HG02798 (cell line): ENCODE measurements at regions not wholly inside any gene's neighbourhood (a gene's known extent, or its start where the extent isn't known, plus 50 kb on each side); places are given as distances from the start of the nearest gene placed in this dataset.

Experiments
- ATAC-seq: cut with Tn5 transposase; IDR thresholded peaks from one replicate; pipeline ENCODE4 v1.9.1; 2021; ENCODE audit warnings: mild to moderate bottlenecking; ENCODE audit not compliant: unreplicated experiment, poor library complexity

- ATAC-seq, result no peak
Observed at GRCh38 chr12:126727218-126728075, 1539.5 kb upstream of the TMEM132C start.

GRCh38 chr12:126734296-126734695 lies 1532.7 kb upstream of the TMEM132C start:
- ATAC-seq, result no peak

- ATAC-seq, result no peak
Observed at GRCh38 chr12:126734710-126735109, 1532.3 kb upstream of the TMEM132C start.

- ATAC-seq, result no peak
Observed at GRCh38 chr12:126741536-126742240, 1525.3 kb upstream of the TMEM132C start.

- ATAC-seq, result no peak
Observed at GRCh38 chr12:126742241-126742641, 1524.7 kb upstream of the TMEM132C start.

- peak; percentile 67 for ATAC-seq
Observed at GRCh38 chr12:126747530-126748149, 1519.3 kb upstream of the TMEM132C start.

- no peak for ATAC-seq
Observed at GRCh38 chr12:126752021-126752420, 1514.9 kb upstream of the TMEM132C start.

- no peak for ATAC-seq
Observed at GRCh38 chr12:126757326-126757725, 1509.6 kb upstream of the TMEM132C start.

- no peak for ATAC-seq
Observed at GRCh38 chr12:126760092-126760491, 1506.9 kb upstream of the TMEM132C start.

- ATAC-seq, result peak; percentile 60
Observed at GRCh38 chr12:126761420-126761819, 1505.5 kb upstream of the TMEM132C start.

GRCh38 chr12:126762150-126762549 lies 1504.8 kb upstream of the TMEM132C start:
- no peak for ATAC-seq

- ATAC-seq, result no peak
Observed at GRCh38 chr12:126763359-126763758, 1503.6 kb upstream of the TMEM132C start.

GRCh38 chr12:126767334-126767733 lies 1499.6 kb upstream of the TMEM132C start:
- ATAC-seq, result no peak

- ATAC-seq, result no peak
Observed at GRCh38 chr12:126768517-126768916, 1498.5 kb upstream of the TMEM132C start.

GRCh38 chr12:126770188-126770587 lies 1496.8 kb upstream of the TMEM132C start:
- no peak for ATAC-seq

GRCh38 chr12:126772171-126772864 lies 1494.7 kb upstream of the TMEM132C start:
- ATAC-seq, result peak; percentile 76

GRCh38 chr12:126773012-126773411 lies 1494.0 kb upstream of the TMEM132C start:
- ATAC-seq, result peak; percentile 31

- no peak for ATAC-seq
Observed at GRCh38 chr12:126773491-126773890, 1493.5 kb upstream of the TMEM132C start.

- no peak for ATAC-seq
Observed at GRCh38 chr12:126776026-126776655, 1490.8 kb upstream of the TMEM132C start.

- no peak for ATAC-seq
Observed at GRCh38 chr12:126780343-126780742, 1486.6 kb upstream of the TMEM132C start.
